ENCODE measurements at regions not wholly inside any gene's neighbourhood (a gene's known extent, or its start where the extent isn't known, plus 50 kb on each side); places are given as distances from the start of the nearest gene placed in this dataset.

DNA sequence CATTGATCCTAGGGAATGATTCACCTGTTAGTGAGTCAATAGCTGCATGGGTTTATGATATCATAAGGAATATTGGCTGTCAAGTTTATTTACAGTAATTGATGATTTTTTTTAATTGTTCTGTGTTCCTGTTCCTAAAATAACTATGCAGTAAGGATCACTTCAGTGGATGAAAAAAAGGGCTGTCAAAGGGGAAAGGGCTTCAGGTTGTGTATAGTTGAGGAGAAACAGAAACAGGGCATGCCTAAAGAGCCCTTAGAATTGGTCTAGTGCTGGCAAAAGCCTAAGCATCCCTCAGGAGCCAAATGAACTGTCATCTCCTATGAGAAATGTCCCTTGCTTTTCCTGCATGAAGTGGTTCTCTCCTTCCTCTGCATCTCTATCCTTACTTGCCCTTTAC, 444.9 kb downstream of the RMST start:
- TF ChIP-seq, protein P1, sequence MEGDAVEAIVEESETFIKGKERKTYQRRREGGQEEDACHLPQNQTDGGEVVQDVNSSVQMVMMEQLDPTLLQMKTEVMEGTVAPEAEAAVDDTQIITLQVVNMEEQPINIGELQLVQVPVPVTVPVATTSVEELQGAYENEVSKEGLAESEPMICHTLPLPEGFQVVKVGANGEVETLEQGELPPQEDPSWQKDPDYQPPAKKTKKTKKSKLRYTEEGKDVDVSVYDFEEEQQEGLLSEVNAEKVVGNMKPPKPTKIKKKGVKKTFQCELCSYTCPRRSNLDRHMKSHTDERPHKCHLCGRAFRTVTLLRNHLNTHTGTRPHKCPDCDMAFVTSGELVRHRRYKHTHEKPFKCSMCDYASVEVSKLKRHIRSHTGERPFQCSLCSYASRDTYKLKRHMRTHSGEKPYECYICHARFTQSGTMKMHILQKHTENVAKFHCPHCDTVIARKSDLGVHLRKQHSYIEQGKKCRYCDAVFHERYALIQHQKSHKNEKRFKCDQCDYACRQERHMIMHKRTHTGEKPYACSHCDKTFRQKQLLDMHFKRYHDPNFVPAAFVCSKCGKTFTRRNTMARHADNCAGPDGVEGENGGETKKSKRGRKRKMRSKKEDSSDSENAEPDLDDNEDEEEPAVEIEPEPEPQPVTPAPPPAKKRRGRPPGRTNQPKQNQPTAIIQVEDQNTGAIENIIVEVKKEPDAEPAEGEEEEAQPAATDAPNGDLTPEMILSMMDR (IDR thresholded peaks at IDR 0.05), result no peak
- no peak for TF ChIP-seq POLR2A (IDR thresholded peaks at IDR 0.05)
- H3K4me1 ChIP-seq, result no peaks in the 10 kb centered on the region
- no peaks in the 10 kb centered on the region for H3K27me3 ChIP-seq
- DNase-seq, result no peak
- no peaks in the 10 kb centered on the region for H3K9me3 ChIP-seq
- no peak overlapping the region for H3K4me3 ChIP-seq
- H3K36me3 ChIP-seq, result no peaks in the 10 kb centered on the region
- H3K27ac ChIP-seq, result no peak overlapping the region

DNA sequence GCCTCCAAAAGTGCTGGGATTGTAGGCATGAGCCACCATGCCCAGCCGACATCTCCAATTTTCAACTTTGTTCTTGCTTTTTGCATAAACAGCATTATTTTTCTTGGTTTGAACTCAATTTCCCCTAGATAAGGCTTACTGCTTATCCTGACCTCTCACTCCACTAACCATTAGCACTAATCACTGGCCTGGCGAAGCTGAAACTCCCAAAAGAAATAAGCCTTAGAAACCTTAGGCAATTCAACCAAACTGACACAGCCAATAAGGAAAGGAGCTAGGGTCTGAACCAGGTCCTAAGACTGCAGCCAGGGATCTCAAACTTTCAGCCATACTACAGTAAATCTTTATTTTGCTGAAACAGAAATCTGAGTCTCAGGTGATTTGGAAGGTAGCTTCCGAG, 448.0 kb downstream of the RMST start:
- no peak for TF ChIP-seq POLR2A (IDR thresholded peaks at IDR 0.05)
- TF ChIP-seq, protein P1 (IDR thresholded peaks at IDR 0.05), result no peak
- no peak overlapping the region for H3K4me3 ChIP-seq

DNA sequence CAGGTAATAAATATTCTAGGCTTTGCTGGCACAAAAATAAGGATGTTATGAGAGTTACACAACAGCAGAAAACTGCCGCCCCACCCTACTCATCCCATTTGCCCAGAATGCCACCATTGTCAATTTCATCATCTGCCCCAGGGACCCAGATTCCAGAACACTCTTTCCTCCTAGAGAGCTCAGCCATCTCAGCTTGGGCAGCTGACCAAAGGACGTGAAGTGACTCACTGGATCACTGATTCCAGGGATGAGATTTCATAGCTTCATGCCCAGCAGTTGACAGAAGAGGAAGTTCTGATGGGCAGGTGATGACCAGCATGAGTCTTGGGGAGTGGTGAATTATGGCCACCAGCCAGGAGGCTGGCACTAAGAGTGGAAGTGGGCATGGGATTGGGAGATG, 450.3 kb downstream of the RMST start:
- Histone ChIP-seq H3K27me3 (no peaks in the 10 kb centered on the region), H3K9me3 (no peaks in the 10 kb centered on the region), H3K4me3 (no peak overlapping the region), H3K4me1 (no peaks in the 10 kb centered on the region), H3K36me3 (no peaks in the 10 kb centered on the region), H3K27ac (no peak overlapping the region)
- no peak for DNase-seq
- TF ChIP-seq, protein P1 (IDR thresholded peaks at IDR 0.05), result no peak
- no peak for TF ChIP-seq POLR2A (IDR thresholded peaks at IDR 0.05)

More for the DNA sequence above, 448.0 kb downstream of the RMST start:
- Histone ChIP-seq H3K27me3 (no peaks in the 10 kb centered on the region), H3K4me1 (no peaks in the 10 kb centered on the region), H3K36me3 (no peaks in the 10 kb centered on the region), H3K27ac (no peak overlapping the region), H3K9me3 (no peaks in the 10 kb centered on the region)
- DNase-seq, result no peak

DNA sequence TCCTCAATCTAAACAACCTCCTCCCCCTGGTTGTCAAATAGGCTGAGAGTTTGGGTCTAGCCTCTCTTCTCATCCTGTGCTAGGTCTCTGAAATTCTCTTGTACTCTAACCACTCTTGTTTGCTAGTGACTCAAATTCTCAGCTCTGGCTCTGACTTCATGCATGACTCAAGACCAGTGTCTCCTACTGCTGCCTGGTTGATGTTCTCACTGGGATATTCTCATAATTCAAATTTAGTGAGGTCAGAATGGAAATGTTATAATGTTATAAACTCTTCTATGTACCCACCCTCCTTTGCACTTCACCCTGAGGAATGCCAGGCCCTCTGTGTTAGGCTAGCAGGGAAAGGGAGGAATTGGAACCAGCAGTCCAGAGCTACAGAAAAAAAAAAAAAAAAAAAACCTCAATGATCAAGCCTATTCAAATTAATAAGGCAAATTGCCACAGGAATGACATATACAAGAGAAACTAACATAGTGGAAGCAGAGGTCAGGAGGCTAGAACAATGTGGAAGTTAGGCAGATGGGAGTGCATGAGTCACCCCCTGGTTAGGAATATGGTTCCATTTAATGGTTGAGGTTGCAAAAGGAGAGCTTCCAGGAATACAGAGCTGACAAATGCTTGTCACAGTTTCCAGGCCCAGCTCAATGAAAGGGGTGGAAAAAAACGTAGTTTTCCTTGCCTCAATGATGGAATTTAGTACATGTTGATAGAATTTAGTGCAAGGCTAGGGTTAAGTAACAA, 459.5 kb downstream of the RMST start:
- Histone ChIP-seq H3K27me3 (no peaks in the 10 kb centered on the region), H3K4me3 (no peak overlapping the region), H3K9me3 (no peaks in the 10 kb centered on the region), H3K27ac (no peak overlapping the region), H3K36me3 (no peaks in the 10 kb centered on the region), H3K4me1 (no peaks in the 10 kb centered on the region)
- no peak for TF ChIP-seq POLR2A (IDR thresholded peaks at IDR 0.05)
- TF ChIP-seq, protein P1 (IDR thresholded peaks at IDR 0.05), result no peak
- no peak for DNase-seq

DNA sequence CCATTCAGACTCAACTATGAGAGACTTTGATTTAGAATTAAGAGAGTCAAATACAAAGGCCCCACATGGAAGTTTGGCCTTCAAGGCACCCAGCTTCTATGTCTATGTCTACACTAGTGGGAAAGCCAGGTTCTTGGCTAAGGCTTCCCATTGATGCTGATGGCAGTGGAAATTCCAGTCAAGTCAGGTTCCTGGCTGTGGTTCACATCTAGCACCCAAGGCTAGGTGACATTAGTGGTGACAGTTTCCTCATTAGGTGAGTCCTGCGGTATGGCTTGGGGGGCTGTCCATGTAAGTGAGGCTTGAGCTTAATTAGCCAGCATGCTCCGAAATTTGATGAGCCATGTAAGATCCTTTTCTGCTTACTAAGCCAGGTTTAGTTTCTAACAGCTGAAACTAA, 460.9 kb downstream of the RMST start:
- DNase-seq, result no peak
- Histone ChIP-seq H3K9me3 (no peaks in the 10 kb centered on the region), H3K36me3 (no peaks in the 10 kb centered on the region), H3K4me3 (no peak overlapping the region), H3K4me1 (no peaks in the 10 kb centered on the region), H3K27me3 (no peaks in the 10 kb centered on the region), H3K27ac (no peak overlapping the region)
- TF ChIP-seq, protein P1 (IDR thresholded peaks at IDR 0.05), result no peak
- no peak for TF ChIP-seq POLR2A (IDR thresholded peaks at IDR 0.05)

Data from Peyer's patch (tissue), 4 donors.